ENCODE measurements at regions not wholly inside any gene's neighbourhood (a gene's known extent, or its start where the extent isn't known, plus 50 kb on each side); places are given as distances from the start of the nearest gene placed in this dataset.

GRCh38 chr13:40190641-40191100 is 475.8 kb downstream of the FOXO1 start:
- DNase-seq (ENCODE audit: low spot score): peak; percentile 33

DNA sequence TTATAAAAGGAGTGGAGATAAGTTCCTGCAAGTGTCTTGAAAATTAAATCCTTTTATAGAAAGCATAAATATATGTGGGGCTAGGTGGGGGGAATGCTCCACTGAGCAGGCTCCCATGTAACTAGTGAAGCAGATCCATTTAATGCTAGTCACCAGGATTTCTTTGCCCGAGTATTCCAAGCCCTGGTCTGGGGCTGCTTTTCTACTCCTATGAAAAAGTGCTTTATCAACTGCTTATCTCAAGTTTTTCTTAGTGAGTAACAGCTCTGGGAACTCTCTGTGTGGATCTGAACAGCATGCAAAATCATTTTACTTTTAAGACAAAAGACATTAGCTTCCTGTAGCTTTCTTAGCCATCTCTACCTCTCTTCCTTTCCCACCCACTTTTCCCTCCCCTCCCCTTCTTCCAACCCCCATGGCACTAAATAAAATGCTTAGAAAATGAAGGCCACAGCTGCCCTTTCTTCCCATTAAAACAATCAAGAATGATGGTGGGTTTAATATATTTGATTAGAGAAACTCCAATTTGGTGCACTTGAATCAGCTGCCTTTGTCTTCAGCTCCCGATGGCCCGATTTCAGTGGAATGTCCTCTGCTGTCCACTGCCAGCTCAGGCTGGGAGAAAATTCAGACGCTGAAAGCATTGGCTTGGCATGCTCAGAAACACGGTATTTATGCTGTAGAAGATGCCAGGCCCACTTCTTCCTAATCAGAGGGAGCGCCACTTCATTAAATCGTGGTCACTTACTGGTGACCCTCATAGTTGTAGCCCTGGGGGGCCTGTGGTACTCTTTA is 475.1 kb downstream of the FOXO1 start:
- DNase-seq (ENCODE audit: low spot score): no peak

GRCh38 chr13:40192452-40192851 is 474.0 kb downstream of the FOXO1 start:
- no peak for DNase-seq (ENCODE audit: low spot score)

DNA sequence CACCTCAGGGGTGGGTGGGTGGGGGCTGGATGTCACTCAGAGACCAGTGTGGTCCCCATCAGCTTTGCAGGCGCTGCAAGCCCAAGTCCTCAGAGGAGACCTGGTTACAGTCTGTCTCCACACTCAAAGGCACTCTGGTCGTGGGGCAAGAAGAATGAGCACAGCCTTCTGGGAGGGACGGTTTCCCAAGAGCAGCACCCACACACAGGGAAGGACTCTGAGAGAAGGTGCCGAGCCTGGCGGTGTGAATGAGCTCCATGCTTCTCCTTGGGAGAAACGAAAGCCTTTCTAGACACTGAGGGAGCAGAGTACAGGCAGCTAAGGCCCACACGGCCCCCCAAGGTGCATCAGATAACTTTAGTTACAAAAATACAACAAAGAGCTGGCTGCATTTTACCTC is 473.6 kb downstream of the FOXO1 start:
- DNase-seq (ENCODE audit: low spot score): no peak

DNA sequence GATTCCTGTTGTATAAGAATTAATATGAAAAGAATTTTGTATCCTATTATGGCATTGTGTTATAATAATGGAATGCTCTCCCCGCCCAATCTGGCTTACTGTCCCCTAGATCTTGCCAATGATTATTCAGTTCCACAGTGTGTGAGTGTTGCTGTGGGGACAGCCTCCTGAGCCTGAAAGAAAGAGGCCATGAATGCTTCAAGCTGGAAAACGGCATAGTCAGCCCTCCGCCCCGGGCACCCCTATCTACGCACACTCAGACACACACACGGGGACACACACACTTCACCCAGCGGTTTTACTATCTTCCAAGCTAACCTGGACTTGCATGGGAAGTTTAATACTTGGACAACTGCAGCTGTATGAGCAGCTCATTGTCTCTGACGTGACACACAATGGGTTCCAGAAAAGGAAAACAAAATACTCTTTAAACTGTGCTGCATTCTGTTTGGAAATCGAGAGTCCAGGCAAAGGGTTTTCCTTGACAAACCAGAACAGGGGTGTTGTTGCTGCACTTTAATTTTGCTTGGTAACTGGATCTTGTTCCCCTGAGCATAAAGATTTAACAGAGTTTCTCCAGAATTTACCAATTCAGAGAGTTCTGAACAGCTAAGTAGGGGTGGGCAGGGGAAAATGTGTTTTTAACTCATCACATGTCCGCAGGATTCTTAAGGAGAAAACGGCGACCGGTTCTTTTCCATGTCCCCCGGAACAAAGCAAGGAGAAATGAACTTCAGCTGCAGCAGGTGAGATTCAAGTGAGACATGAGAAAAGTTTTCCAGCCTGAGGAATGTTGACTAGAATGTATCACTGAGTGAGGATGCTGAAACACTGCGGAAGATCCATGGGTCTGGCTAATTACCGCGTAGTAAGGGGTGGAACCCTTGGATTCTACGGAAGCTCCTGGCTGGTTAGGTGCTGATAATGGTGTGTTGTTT is 472.9 kb downstream of the FOXO1 start:
- no peak for DNase-seq (ENCODE audit: low spot score)

DNA sequence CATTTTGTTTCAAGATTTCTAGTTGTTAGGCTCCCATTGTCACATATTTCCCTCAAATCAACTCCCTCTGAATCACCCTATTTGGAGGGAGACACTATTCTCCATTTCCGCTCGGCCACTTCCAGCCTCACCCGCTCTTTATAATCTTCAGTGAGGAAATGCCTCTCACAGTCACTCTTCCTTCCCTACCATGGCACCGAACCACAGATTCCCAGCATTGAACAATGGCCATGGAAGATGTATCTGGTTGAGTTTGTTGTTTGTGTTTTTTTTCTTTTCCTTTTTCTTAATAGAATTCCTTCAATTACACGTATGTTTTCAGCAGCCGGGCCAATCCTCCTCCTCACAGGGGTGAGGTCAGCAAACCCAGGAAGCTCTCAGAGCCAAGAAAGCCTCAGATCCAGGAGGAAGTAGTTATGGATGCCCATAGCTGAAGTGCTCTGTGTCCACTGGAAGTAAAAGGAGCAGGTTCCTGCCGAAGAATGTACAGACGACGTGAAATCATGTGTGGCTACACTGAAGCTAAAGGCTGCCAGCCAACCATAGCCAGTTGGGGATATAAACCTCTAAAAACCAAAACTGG is 472.1 kb downstream of the FOXO1 start:
- no peak for DNase-seq (ENCODE audit: low spot score)

DNA sequence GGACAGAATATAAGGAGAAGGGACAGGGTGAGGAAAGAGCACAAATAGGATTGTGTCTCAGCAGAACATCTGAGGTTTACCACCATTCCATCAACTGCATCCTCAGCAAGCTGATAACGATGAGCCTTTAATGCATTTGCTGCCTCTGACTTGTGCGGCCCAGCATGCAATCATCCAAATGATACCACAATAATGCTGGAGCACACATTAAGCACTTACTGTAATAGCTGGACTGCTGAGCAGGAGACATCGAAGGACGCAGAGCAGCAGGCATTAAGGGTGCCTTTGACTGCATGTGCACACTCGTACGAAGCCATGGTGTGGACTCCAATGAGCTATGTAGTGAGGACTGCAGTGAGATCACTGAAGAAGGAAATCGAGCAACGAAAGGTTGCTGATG is 469.4 kb downstream of the FOXO1 start:
- no peak for DNase-seq (ENCODE audit: low spot score)

- DNase-seq (ENCODE audit: low spot score): no peak
Observed at GRCh38 chr13:40197936-40198595, 468.4 kb downstream of the FOXO1 start.

- DNase-seq (ENCODE audit: low spot score): no peak
Observed at GRCh38 chr13:40200273-40200978, 466.0 kb downstream of the FOXO1 start.

DNA sequence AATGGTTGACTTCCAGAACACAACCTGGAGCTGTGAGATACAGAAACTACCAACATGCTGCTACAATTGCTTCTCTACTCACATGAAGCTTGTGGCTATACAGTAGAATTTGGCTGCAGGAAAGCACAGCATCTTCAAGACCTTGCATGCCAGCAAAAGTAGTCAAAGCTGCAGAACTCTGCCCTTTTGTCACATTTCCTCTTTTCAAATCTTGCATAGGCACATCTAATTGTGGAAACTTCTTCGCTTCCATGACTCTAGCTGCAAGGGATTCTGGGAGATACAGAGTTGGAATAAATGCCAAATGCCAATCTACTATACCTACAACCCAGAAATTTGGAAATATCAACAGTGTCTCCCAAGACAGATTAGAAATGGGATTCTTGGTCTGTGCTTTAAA is 462.2 kb downstream of the FOXO1 start:
- DNase-seq (ENCODE audit: low spot score): no peak

GRCh38 chr13:40205771-40206240 is 460.6 kb downstream of the FOXO1 start:
- no peak for DNase-seq (ENCODE audit: low spot score)

GRCh38 chr13:40206241-40207000 is 460.0 kb downstream of the FOXO1 start:
- DNase-seq (ENCODE audit: low spot score): no peak

- DNase-seq (ENCODE audit: low spot score): no peak
Observed at GRCh38 chr13:40207001-40207478, 459.4 kb downstream of the FOXO1 start.

DNA sequence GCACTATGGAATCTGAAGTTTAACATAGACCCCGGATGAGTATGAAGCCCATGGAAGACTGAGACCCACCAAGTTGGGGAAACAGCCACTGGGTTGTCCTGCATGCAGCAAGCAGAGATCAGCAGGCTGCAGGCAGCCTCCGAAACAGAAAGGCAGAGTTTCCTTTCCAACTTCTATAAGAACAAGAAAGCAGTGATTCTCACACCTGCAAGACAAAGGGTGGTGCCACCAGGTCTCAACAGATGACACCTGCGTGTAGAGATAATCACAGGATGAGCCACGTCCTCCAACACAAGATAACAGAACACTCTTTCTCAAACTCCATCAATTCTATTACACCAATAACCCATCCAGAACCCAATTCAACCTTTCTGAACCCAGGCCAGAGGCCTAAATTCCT is 457.9 kb downstream of the FOXO1 start:
- DNase-seq (ENCODE audit: low spot score): no peak

GRCh38 chr13:40210865-40211585 is 455.4 kb downstream of the FOXO1 start:
- no peak for DNase-seq (ENCODE audit: low spot score)

DNA sequence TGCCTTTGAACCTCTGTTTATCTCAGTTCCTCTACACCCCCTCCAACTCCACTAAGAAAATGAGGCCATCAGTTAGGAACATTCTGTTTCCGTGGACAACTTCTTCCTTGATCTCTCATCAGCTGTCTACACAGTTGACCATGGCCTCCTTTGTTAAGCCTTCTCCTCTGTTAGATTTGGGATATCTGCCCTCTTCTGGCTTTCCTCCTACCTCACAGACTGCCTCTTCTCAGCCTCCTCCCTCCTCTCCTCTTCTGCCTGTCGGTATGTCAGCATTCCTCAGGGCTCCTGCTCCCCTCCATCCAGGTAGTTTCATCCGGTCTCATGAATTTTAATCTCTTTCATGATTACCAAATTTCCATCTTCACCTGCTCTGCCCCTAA is 454.9 kb downstream of the FOXO1 start:
- no peak for DNase-seq (ENCODE audit: low spot score)

DNA sequence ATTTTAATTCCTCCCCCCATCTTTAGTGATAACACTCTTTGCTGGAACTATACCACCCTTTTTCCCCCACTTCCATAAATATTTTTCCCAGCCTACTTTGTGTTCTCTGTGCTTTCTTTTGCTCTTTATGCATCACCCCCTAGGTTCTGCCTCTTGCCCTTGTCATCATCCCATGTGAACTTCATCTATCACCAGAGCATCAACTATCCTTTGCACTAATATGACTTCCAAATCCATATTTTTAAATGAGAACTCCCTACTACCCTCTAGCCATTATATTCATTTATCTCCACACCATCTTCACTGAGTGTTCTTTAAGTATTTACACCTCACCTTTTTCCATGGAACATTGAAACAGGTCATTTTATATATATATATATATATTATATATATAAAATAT is 452.7 kb downstream of the FOXO1 start:
- DNase-seq (ENCODE audit: low spot score): no peak

GRCh38 chr13:40215311-40215710 is 451.1 kb downstream of the FOXO1 start:
- no peak for DNase-seq (ENCODE audit: low spot score)

GRCh38 chr13:40215747-40216146 is 450.7 kb downstream of the FOXO1 start:
- DNase-seq (ENCODE audit: low spot score): no peak

DNA sequence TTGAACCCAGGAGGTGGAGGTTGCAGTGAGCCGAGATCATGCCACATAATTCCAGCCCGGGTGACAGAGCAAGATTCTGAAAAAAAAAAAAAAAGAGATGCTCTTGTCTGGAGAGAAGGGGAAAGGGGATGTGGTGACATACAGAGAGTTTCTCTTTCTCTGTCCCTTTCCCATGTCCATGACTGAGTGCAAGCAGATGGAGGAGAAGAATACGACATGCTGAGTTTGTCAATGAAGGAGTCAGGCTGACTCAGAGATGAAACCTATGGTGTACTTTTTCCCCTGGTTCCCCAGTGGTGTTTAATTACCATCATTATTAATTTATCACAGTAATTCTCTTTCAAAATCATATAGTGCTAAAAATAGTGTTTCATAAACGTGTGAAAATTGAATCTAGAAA is 448.8 kb downstream of the FOXO1 start:
- DNase-seq (ENCODE audit: low spot score): no peak
